HT1080 (cell line): ENCODE measurements at regions not wholly inside any gene's neighbourhood (a gene's known extent, or its start where the extent isn't known, plus 50 kb on each side); places are given as distances from the start of the nearest gene placed in this dataset.

Experiments used
- DNase-seq: peaks from one replicate; pipeline ENCODE4 v3.0.0-alpha.2; 2015; ENCODE audit warnings: low read depth

- no peak for DNase-seq
These were observed 374.9 kb downstream of the MCTP2 start for GRCh38 chr15:94606286-94606685.

- DNase-seq = peak; percentile 25
These were observed 375.9 kb downstream of the MCTP2 start for GRCh38 chr15:94607176-94607654.

- no peak for DNase-seq
These were observed 378.7 kb downstream of the MCTP2 start for GRCh38 chr15:94610069-94610468.

- no peak for DNase-seq
These were observed 379.1 kb downstream of the MCTP2 start for GRCh38 chr15:94610485-94610884.

- no peak for DNase-seq
These were observed 380.3 kb downstream of the MCTP2 start for GRCh38 chr15:94611656-94612055.

GRCh38 chr15:94615688-94616087 is 384.3 kb downstream of the MCTP2 start:
- DNase-seq = no peak

- DNase-seq = no peak
These were observed 389.3 kb downstream of the MCTP2 start for GRCh38 chr15:94620632-94621031.

- DNase-seq = no peak
These were observed 390.4 kb downstream of the MCTP2 start for GRCh38 chr15:94621736-94622135.

GRCh38 chr15:94626949-94627348 is 395.6 kb downstream of the MCTP2 start:
- DNase-seq = no peak

- no peak for DNase-seq
These were observed 400.2 kb downstream of the MCTP2 start for GRCh38 chr15:94631608-94632007.

GRCh38 chr15:94638183-94638582 is 406.8 kb downstream of the MCTP2 start:
- no peak for DNase-seq

- no peak for DNase-seq
These were observed 408.3 kb downstream of the MCTP2 start for GRCh38 chr15:94639701-94640100.

GRCh38 chr15:94644433-94644832 is 413.1 kb downstream of the MCTP2 start:
- DNase-seq = no peak

GRCh38 chr15:94653071-94653470 is 421.7 kb downstream of the MCTP2 start:
- no peak for DNase-seq

- no peak for DNase-seq
These were observed 424.0 kb downstream of the MCTP2 start for GRCh38 chr15:94655249-94655880.

GRCh38 chr15:94665676-94666441 is 434.5 kb downstream of the MCTP2 start:
- DNase-seq = no peak

GRCh38 chr15:94666553-94666952 is 435.2 kb downstream of the MCTP2 start:
- no peak for DNase-seq

GRCh38 chr15:94667109-94667508 is 435.7 kb downstream of the MCTP2 start:
- no peak for DNase-seq

- peak; percentile 37 for DNase-seq
These were observed 439.2 kb downstream of the MCTP2 start for GRCh38 chr15:94670438-94671034.

GRCh38 chr15:94671858-94672532 is 440.6 kb downstream of the MCTP2 start:
- no peak for DNase-seq

GRCh38 chr15:94673801-94674200 is 442.4 kb downstream of the MCTP2 start:
- DNase-seq = peak; percentile 21

GRCh38 chr15:94674296-94674695 is 442.9 kb downstream of the MCTP2 start:
- DNase-seq = peak; percentile 9
